ENCODE measurements at regions not wholly inside any gene's neighbourhood (a gene's known extent, or its start where the extent isn't known, plus 50 kb on each side); places are given as distances from the start of the nearest gene placed in this dataset.

- no peak for TF ChIP-seq POLR2A (IDR thresholded peaks at IDR 0.05; ENCODE audit: low read length)
- TF ChIP-seq GATA1 (IDR thresholded peaks at IDR 0.05; ENCODE audit: low read depth, low read length), result no peak
These were observed 1191.1 kb downstream of the NCAM2 start for GRCh38 chr21:22189278-22189677.
